Endodermal cell (in vitro differentiated cells): ENCODE measurements at regions not wholly inside any gene's neighbourhood (a gene's known extent, or its start where the extent isn't known, plus 50 kb on each side); places are given as distances from the start of the nearest gene placed in this dataset.

Experiments used
- DNase-seq: peaks from one replicate; pipeline ENCODE4 v3.0.0-alpha.2; 2017
- H3K27ac ChIP-seq: 2 replicates; pipeline ENCODE4 v1.5.1; 2013; ENCODE audit warnings: mild to moderate bottlenecking, low read depth, low read length, moderate library complexity
- H3K27me3 ChIP-seq: 2 replicates; pipeline ENCODE4 v1.6.1; 2013; ENCODE audit warnings: mild to moderate bottlenecking, low read length, moderate library complexity; ENCODE audit not compliant: insufficient read depth, control insufficient read depth, poor library complexity, severe bottlenecking
- H3K36me3 ChIP-seq: 2 replicates; pipeline ENCODE4 v1.7.0; 2013; ENCODE audit warnings: mild to moderate bottlenecking, low read length, moderate library complexity; ENCODE audit not compliant: control insufficient read depth, insufficient read depth
- H3K4me1 ChIP-seq: one replicate; pipeline ENCODE4 v1.7.0; 2013; ENCODE audit warnings: low read length; ENCODE audit not compliant: control insufficient read depth, insufficient read depth
- H3K4me3 ChIP-seq: 2 replicates; pipeline ENCODE4 v1.5.1; 2013; ENCODE audit warnings: mild to moderate bottlenecking, low read length, moderate library complexity
- H3K9ac ChIP-seq: 2 replicates; pipeline ENCODE4 v1.6.1; 2013; ENCODE audit warnings: mild to moderate bottlenecking, low read length, moderate library complexity; ENCODE audit not compliant: poor library complexity, severe bottlenecking; ENCODE audit errors: extremely low read depth
- H3K9me3 ChIP-seq: 2 replicates; pipeline ENCODE4 v1.6.1; 2013; ENCODE audit warnings: mild to moderate bottlenecking, low read length, moderate library complexity; ENCODE audit not compliant: control insufficient read depth
- H3K27ac Mint-ChIP-seq: 2 replicates; pipeline ENCODE4 v1.8.0; 2020; ENCODE audit warnings: mixed read lengths
- H3K27me3 Mint-ChIP-seq: 2 replicates; pipeline ENCODE4 v1.8.0; 2021; ENCODE audit warnings: mild to moderate bottlenecking, mixed read lengths; ENCODE audit not compliant: insufficient read depth
- H3K36me3 Mint-ChIP-seq: 2 replicates; pipeline ENCODE4 v1.8.0; 2020; ENCODE audit warnings: low read depth, mixed read lengths
- H3K4me1 Mint-ChIP-seq: 2 replicates; pipeline ENCODE4 v1.8.0; 2020; ENCODE audit warnings: mixed read lengths
- H3K4me3 Mint-ChIP-seq: 2 replicates; pipeline ENCODE4 v1.8.0; 2020; ENCODE audit warnings: mild to moderate bottlenecking, moderate library complexity, mixed read lengths
- H3K9me3 Mint-ChIP-seq: 2 replicates; pipeline ENCODE4 v1.8.0; 2020; ENCODE audit warnings: mild to moderate bottlenecking, mixed read lengths
- CTCF ChIP-seq: fragments of 200-600 bp; sonication (generic); conservative IDR thresholded peaks from 2 replicates; pipeline ENCODE4 v1.5.0; 2021; ENCODE audit warnings: antibody characterized with exemption, mild to moderate bottlenecking
- WGBS, 2 experiments: methylation state at CpG; one replicate each; pipeline versions ENCODE4 v1.1.5 to v1.1.7; 2013; ENCODE audit warnings: missing lambda C conversion rate in 2 of 2, mixed read lengths in 1 of 2; ENCODE audit not compliant: insufficient coverage in 1 of 2, insufficient read length in 1 of 2; 5-methylcytosine and 5-hydroxymethylcytosine counted together

- 100% methylated on average over 1 of the region's 1 CpG; no CpG with 5 or more reads in 1 of the 2 experiments for WGBS, 2 experiments
- Mint-ChIP-seq H3K4me1 (peaks cover 2% of the 10 kb centered on the region), H3K36me3 (peaks cover 3% of the 10 kb centered on the region), H3K27me3 (no peaks in the 10 kb centered on the region), H3K9me3 (peaks cover 29% of the 10 kb centered on the region), H3K4me3 (no peak overlapping the region), H3K27ac (no peak overlapping the region)
- H3K27ac ChIP-seq: no peak overlapping the region
- no peaks in the 10 kb centered on the region for H3K36me3 ChIP-seq
- no peak overlapping the region for H3K9ac ChIP-seq
- DNase-seq: no peak
- H3K4me3 ChIP-seq: no peak overlapping the region
- no peaks in the 10 kb centered on the region for H3K27me3 ChIP-seq
- H3K4me1 ChIP-seq: no peaks in the 10 kb centered on the region
- TF ChIP-seq CTCF: no peak
- H3K9me3 ChIP-seq: peaks cover 19% of the 10 kb centered on the region
These were observed 158.7 kb upstream of the UBE2E2 start for GRCh38 chr3:23044463-23044862.

- Mint-ChIP-seq H3K27me3 (no peaks in the 10 kb centered on the region), H3K36me3 (peaks cover 3% of the 10 kb centered on the region), H3K4me1 (no peaks in the 10 kb centered on the region), H3K27ac (no peak overlapping the region), H3K4me3 (no peak overlapping the region), H3K9me3 (peaks cover 31% of the 10 kb centered on the region)
- H3K4me1 ChIP-seq: no peaks in the 10 kb centered on the region
- no peaks in the 10 kb centered on the region for H3K36me3 ChIP-seq
- H3K27me3 ChIP-seq: no peaks in the 10 kb centered on the region
- peak overlapping the region; percentile 3 for H3K4me3 ChIP-seq
- no peak overlapping the region for H3K27ac ChIP-seq
- 91 to 100% methylated on average over 2 to 4 of the region's 4 CpGs for WGBS, 2 experiments
- no peak overlapping the region for H3K9ac ChIP-seq
- peaks cover 19% of the 10 kb centered on the region for H3K9me3 ChIP-seq
- peak; percentile 47 for DNase-seq
- TF ChIP-seq CTCF: no peak
These were observed 156.6 kb upstream of the UBE2E2 start for GRCh38 chr3:23046536-23046935.

- DNase-seq: no peak
- Mint-ChIP-seq H3K27ac (no peak overlapping the region), H3K27me3 (no peaks in the 10 kb centered on the region), H3K36me3 (no peaks in the 10 kb centered on the region), H3K9me3 (peaks cover 18% of the 10 kb centered on the region), H3K4me1 (no peaks in the 10 kb centered on the region), H3K4me3 (no peak overlapping the region)
- no peak overlapping the region for H3K4me3 ChIP-seq
- H3K9ac ChIP-seq: no peak overlapping the region
- H3K36me3 ChIP-seq: no peaks in the 10 kb centered on the region
- no peaks in the 10 kb centered on the region for H3K27me3 ChIP-seq
- no peak overlapping the region for H3K27ac ChIP-seq
- H3K4me1 ChIP-seq: no peaks in the 10 kb centered on the region
- no peak for TF ChIP-seq CTCF
- 81 to 89% methylated on average over 4 of the region's 4 CpGs for WGBS, 2 experiments
- H3K9me3 ChIP-seq: peaks cover 13% of the 10 kb centered on the region
These were observed 151.6 kb upstream of the UBE2E2 start for GRCh38 chr3:23051240-23052140.
